ENCODE measurements at regions not wholly inside any gene's neighbourhood (a gene's known extent, or its start where the extent isn't known, plus 50 kb on each side); places are given as distances from the start of the nearest gene placed in this dataset.

- H3K36me3 ChIP-seq: no peaks in the 10 kb centered on the region
- peaks cover 0 to 5% of the 10 kb centered on the region in 2 donors for H3K9me3 ChIP-seq
- H3K27me3 ChIP-seq: no peaks in the 10 kb centered on the region
- no peaks in the 10 kb centered on the region for H3K4me1 ChIP-seq
- H3K4me3 ChIP-seq: no peak overlapping the region
- no peak overlapping the region for H3K27ac ChIP-seq
- no peak for DNase-seq (ENCODE audit: low spot score in 2 of 2)
- TF ChIP-seq, protein P1, sequence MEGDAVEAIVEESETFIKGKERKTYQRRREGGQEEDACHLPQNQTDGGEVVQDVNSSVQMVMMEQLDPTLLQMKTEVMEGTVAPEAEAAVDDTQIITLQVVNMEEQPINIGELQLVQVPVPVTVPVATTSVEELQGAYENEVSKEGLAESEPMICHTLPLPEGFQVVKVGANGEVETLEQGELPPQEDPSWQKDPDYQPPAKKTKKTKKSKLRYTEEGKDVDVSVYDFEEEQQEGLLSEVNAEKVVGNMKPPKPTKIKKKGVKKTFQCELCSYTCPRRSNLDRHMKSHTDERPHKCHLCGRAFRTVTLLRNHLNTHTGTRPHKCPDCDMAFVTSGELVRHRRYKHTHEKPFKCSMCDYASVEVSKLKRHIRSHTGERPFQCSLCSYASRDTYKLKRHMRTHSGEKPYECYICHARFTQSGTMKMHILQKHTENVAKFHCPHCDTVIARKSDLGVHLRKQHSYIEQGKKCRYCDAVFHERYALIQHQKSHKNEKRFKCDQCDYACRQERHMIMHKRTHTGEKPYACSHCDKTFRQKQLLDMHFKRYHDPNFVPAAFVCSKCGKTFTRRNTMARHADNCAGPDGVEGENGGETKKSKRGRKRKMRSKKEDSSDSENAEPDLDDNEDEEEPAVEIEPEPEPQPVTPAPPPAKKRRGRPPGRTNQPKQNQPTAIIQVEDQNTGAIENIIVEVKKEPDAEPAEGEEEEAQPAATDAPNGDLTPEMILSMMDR (IDR thresholded peaks at IDR 0.05): no peak
- TF ChIP-seq POLR2A (IDR thresholded peaks at IDR 0.05): no peak
- no peak for TF ChIP-seq POLR2AphosphoS5 (IDR thresholded peaks at IDR 0.05)
- intact Hi-C loops (cut with DNase I; ENCODE audit: low total_unique reads): no loop called here
Measured at GRCh38 chr4:147368948-147369347, 111.9 kb upstream of the EDNRA start.

DNA sequence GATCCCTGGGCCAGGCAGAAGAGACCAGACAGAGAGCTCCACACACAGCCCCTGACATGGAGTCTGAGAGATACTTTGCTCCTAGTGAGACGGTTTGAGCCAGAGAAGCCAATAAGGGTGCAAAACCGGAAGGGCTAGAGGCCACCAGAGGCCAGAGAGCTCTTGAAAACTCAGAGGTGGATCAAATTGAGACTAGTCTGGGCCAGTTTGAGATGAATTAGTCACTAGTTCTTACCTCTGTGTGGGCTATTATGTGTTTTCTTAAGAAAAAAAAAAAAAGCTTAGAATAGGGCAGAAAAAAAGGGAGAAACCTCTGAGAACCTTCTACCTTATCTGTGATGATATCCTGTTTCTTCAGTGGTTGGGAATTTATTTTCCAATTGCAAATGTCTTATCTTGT is 110.4 kb upstream of the EDNRA start:
- H3K4me1 ChIP-seq: no peaks in the 10 kb centered on the region
- intact Hi-C loops (cut with DNase I; ENCODE audit: low total_unique reads): loop anchor here (5.0 kb wide), 1 partner anchor 732 kb away; no protein-coding TSS in a partner anchor
- no peaks in the 10 kb centered on the region for H3K27me3 ChIP-seq
- no peak overlapping the region for H3K4me3 ChIP-seq
- H3K36me3 ChIP-seq: no peaks in the 10 kb centered on the region
- H3K9me3 ChIP-seq: peaks cover 0 to 5% of the 10 kb centered on the region in 2 donors
- H3K27ac ChIP-seq: no peak overlapping the region
- TF ChIP-seq POLR2AphosphoS5 (IDR thresholded peaks at IDR 0.05) (no peak), POLR2A (IDR thresholded peaks at IDR 0.05) (no peak)
- TF ChIP-seq, protein P1 (IDR thresholded peaks at IDR 0.05): no peak
- DNase-seq (ENCODE audit: low spot score in 2 of 2): no peak

- TF ChIP-seq, protein P1 (IDR thresholded peaks at IDR 0.05): no peak
- TF ChIP-seq POLR2AphosphoS5 (IDR thresholded peaks at IDR 0.05) (no peak), POLR2A (IDR thresholded peaks at IDR 0.05) (no peak)
- Histone ChIP-seq H3K27me3 (no peaks in the 10 kb centered on the region), H3K4me1 (no peaks in the 10 kb centered on the region), H3K36me3 (no peaks in the 10 kb centered on the region), H3K27ac (no peak overlapping the region), H3K9me3 (peaks cover 0 to 5% of the 10 kb centered on the region in 2 donors), H3K4me3 (no peak overlapping the region)
- intact Hi-C loops (cut with DNase I; ENCODE audit: low total_unique reads): loop anchor here (5.0 kb wide), 1 partner anchor 731 kb away; no protein-coding TSS in a partner anchor
- no peak for DNase-seq (ENCODE audit: low spot score in 2 of 2)
Measured at GRCh38 chr4:147370881-147371280, 110.0 kb upstream of the EDNRA start.

- Histone ChIP-seq H3K4me1 (no peaks in the 10 kb centered on the region), H3K4me3 (no peak overlapping the region), H3K9me3 (peaks cover 0 to 5% of the 10 kb centered on the region in 2 donors), H3K27ac (no peak overlapping the region), H3K36me3 (no peaks in the 10 kb centered on the region), H3K27me3 (no peaks in the 10 kb centered on the region)
- no peak for DNase-seq (ENCODE audit: low spot score in 2 of 2)
- intact Hi-C loops (cut with DNase I; ENCODE audit: low total_unique reads): loop anchor here (5.0 kb wide), 1 partner anchor 731 kb away; no protein-coding TSS in a partner anchor
- TF ChIP-seq, protein P1 (IDR thresholded peaks at IDR 0.05): no peak
- TF ChIP-seq POLR2A (IDR thresholded peaks at IDR 0.05): no peak
- no peak for TF ChIP-seq POLR2AphosphoS5 (IDR thresholded peaks at IDR 0.05)
Measured at GRCh38 chr4:147371661-147372060, 109.2 kb upstream of the EDNRA start.

- intact Hi-C loops (cut with DNase I; ENCODE audit: low total_unique reads): no loop called here
Measured at GRCh38 chr4:147378780-147379179, 102.1 kb upstream of the EDNRA start.

More at GRCh38 chr4:147378780-147379179, 102.1 kb upstream of the EDNRA start:
- DNase-seq (ENCODE audit: low spot score in 2 of 2): no peak
- Histone ChIP-seq H3K27ac (no peak overlapping the region), H3K9me3 (peaks cover 0 to 11% of the 10 kb centered on the region in 2 donors), H3K27me3 (no peaks in the 10 kb centered on the region), H3K36me3 (no peaks in the 10 kb centered on the region), H3K4me3 (no peak overlapping the region), H3K4me1 (no peaks in the 10 kb centered on the region)
- TF ChIP-seq POLR2A (IDR thresholded peaks at IDR 0.05) (no peak), POLR2AphosphoS5 (IDR thresholded peaks at IDR 0.05) (no peak)
- TF ChIP-seq, protein P1 (IDR thresholded peaks at IDR 0.05): no peak

Data from breast epithelium (tissue), 4 donors.